ENCODE measurements at regions not wholly inside any gene's neighbourhood (a gene's known extent, or its start where the extent isn't known, plus 50 kb on each side); places are given as distances from the start of the nearest gene placed in this dataset.

DNA sequence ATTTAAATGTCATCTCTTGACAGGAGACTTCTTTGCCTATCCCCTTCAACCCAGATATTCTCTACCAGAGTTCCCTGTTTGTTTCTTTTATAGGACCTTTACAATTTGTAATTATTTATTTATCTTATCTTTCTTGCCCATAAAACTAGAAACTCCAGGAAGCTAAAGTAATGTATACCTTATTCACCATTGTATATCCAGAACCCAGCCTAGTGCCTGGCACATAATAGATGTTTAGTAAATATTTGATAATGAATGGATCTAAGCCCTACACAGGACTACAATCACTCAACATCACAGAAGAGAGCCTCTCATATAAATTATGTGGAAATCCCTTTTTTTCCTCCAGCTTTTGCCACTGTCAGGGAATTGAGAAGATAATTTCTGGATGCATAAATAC lies 125.6 kb upstream of the CNOT2 start:
- Histone ChIP-seq H3K27ac (ENCODE audit: low read length, poor library complexity, severe bottlenecking) (no peak overlapping the region), H3K79me1 (replicated peaks; ENCODE audit: low read length, poor library complexity, severe bottlenecking) (no peaks in the 10 kb centered on the region), H3K14ac (ENCODE audit: low read length in 2 of 2) (no peak overlapping the region), H2AFZ (ENCODE audit: low read depth, low read length) (no peak overlapping the region), H3K4ac (ENCODE audit: low read depth in 1 of 2, low read length in 2 of 2) (no peak overlapping the region), H3K23ac (ENCODE audit: low read length in 2 of 2) (no peak overlapping the region), H2BK5ac (ENCODE audit: low read depth, low read length, poor library complexity, severe bottlenecking) (no peak overlapping the region), H2AK5ac (ENCODE audit: low read length, severe bottlenecking) (no peak overlapping the region), H3K4me3 (ENCODE audit: insufficient read depth in 1 of 2, low read depth in 1 of 2, low read length in 2 of 2) (no peak overlapping the region), H3K36me3 (ENCODE audit: control insufficient read depth in 1 of 2, insufficient read depth in 2 of 2, low read depth in 1 of 2, low read length in 2 of 2) (no peaks in the 10 kb centered on the region), H2BK120ac (ENCODE audit: low read depth, low read length) (no peak overlapping the region), H3K4me2 (ENCODE audit: low read length, poor library complexity, severe bottlenecking) (no peak overlapping the region), H4K8ac (ENCODE audit: low read length) (no peak overlapping the region), H3K4me1 (ENCODE audit: control insufficient read depth, insufficient read depth, low read depth, low read length) (no peaks in the 10 kb centered on the region), H3K9ac (ENCODE audit: low read length) (no peak overlapping the region), H3K27me3 (ENCODE audit: control insufficient read depth in 1 of 2, insufficient read depth in 1 of 2, low read length in 2 of 2) (no peaks in the 10 kb centered on the region), H4K91ac (ENCODE audit: low read length) (no peak overlapping the region), H2BK12ac (ENCODE audit: low read length in 2 of 2) (no peak overlapping the region), H3K9me3 (ENCODE audit: control insufficient read depth, low read length) (peaks cover 5% of the 10 kb centered on the region), H3K18ac (ENCODE audit: low read depth in 1 of 2, low read length in 2 of 2) (no peak overlapping the region), H2BK15ac (ENCODE audit: low read depth, poor library complexity, severe bottlenecking) (no peak overlapping the region)
- no peak for DNase-seq

DNA sequence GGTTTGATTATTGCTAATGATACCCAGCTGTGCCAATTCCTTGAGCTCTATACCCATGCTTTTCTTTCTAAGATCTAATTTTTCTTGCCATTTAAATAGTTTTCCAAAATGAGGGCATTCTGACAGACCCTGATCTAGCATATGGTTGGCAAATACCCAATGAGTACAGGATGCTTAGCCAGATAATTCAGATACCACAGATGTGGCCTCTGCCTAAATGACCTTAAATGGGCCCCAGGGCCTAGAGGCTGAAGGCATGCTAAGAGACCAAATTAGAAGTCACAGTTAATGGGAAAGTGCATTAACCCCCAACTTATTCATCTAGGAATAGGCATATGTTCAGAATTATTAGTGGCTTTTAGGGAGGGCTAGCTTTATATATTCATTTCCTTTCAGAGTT lies 122.3 kb upstream of the CNOT2 start:
- Histone ChIP-seq H3K14ac (ENCODE audit: low read length in 2 of 2) (no peak overlapping the region), H3K18ac (ENCODE audit: low read depth in 1 of 2, low read length in 2 of 2) (no peak overlapping the region), H2BK12ac (ENCODE audit: low read length in 2 of 2) (no peak overlapping the region), H3K9me3 (ENCODE audit: control insufficient read depth, low read length) (no peaks in the 10 kb centered on the region), H4K8ac (ENCODE audit: low read length) (no peak overlapping the region), H3K9ac (ENCODE audit: low read length) (no peak overlapping the region), H3K27me3 (ENCODE audit: control insufficient read depth in 1 of 2, insufficient read depth in 1 of 2, low read length in 2 of 2) (no peaks in the 10 kb centered on the region), H3K23ac (ENCODE audit: low read length in 2 of 2) (no peak overlapping the region), H3K4me3 (ENCODE audit: insufficient read depth in 1 of 2, low read depth in 1 of 2, low read length in 2 of 2) (no peak overlapping the region), H3K27ac (ENCODE audit: low read length, poor library complexity, severe bottlenecking) (no peak overlapping the region), H2BK120ac (ENCODE audit: low read depth, low read length) (no peak overlapping the region), H2BK5ac (ENCODE audit: low read depth, low read length, poor library complexity, severe bottlenecking) (no peak overlapping the region), H3K4me1 (ENCODE audit: control insufficient read depth, insufficient read depth, low read depth, low read length) (no peaks in the 10 kb centered on the region), H3K36me3 (ENCODE audit: control insufficient read depth in 1 of 2, insufficient read depth in 2 of 2, low read depth in 1 of 2, low read length in 2 of 2) (no peaks in the 10 kb centered on the region), H3K79me1 (replicated peaks; ENCODE audit: low read length, poor library complexity, severe bottlenecking) (no peaks in the 10 kb centered on the region), H2AK5ac (ENCODE audit: low read length, severe bottlenecking) (no peak overlapping the region), H2BK15ac (ENCODE audit: low read depth, poor library complexity, severe bottlenecking) (no peak overlapping the region), H2AFZ (ENCODE audit: low read depth, low read length) (no peak overlapping the region), H4K91ac (ENCODE audit: low read length) (no peak overlapping the region), H3K4me2 (ENCODE audit: low read length, poor library complexity, severe bottlenecking) (no peak overlapping the region), H3K4ac (ENCODE audit: low read depth in 1 of 2, low read length in 2 of 2) (no peak overlapping the region)
- no peak for DNase-seq

DNA sequence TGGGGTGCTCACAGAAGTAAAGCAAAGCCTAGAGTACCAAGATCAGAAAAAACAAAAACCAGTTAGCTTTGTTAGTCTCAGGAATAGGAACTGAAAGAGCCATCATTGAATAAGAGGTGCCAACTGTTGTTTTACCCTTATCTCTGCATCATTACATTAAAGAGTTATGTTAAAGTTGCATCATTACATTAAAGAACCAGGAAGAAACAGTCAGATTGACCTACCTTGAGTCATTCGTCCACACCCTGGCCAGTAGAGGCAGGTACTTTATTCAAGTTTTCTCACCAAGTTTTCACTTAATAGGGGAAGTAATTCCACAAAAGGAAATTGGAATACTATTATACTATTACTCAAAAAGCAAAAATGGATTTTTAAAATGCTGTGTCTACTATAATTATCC lies 121.7 kb upstream of the CNOT2 start:
- H3K27ac ChIP-seq (ENCODE audit: low read length, poor library complexity, severe bottlenecking) = no peak overlapping the region
- H4K8ac ChIP-seq (ENCODE audit: low read length) = no peak overlapping the region
- no peaks in the 10 kb centered on the region for H3K4me1 ChIP-seq (ENCODE audit: control insufficient read depth, insufficient read depth, low read depth, low read length)
- no peak overlapping the region for H2AK5ac ChIP-seq (ENCODE audit: low read length, severe bottlenecking)
- no peak overlapping the region for H3K4ac ChIP-seq (ENCODE audit: low read depth in 1 of 2, low read length in 2 of 2)
- WGBS = no CpG with 5 or more reads among the region's 1 CpG
- H4K91ac ChIP-seq (ENCODE audit: low read length) = no peak overlapping the region
- H3K36me3 ChIP-seq (ENCODE audit: control insufficient read depth in 1 of 2, insufficient read depth in 2 of 2, low read depth in 1 of 2, low read length in 2 of 2) = no peaks in the 10 kb centered on the region
- no peak overlapping the region for H2BK5ac ChIP-seq (ENCODE audit: low read depth, low read length, poor library complexity, severe bottlenecking)
- no peak overlapping the region for H3K23ac ChIP-seq (ENCODE audit: low read length in 2 of 2)
- no peak for DNase-seq
- no peaks in the 10 kb centered on the region for H3K9me3 ChIP-seq (ENCODE audit: control insufficient read depth, low read length)
- H3K27me3 ChIP-seq (ENCODE audit: control insufficient read depth in 1 of 2, insufficient read depth in 1 of 2, low read length in 2 of 2) = no peaks in the 10 kb centered on the region
- no peak overlapping the region for H3K18ac ChIP-seq (ENCODE audit: low read depth in 1 of 2, low read length in 2 of 2)
- H3K14ac ChIP-seq (ENCODE audit: low read length in 2 of 2) = no peak overlapping the region
- H3K79me1 ChIP-seq (replicated peaks; ENCODE audit: low read length, poor library complexity, severe bottlenecking) = no peaks in the 10 kb centered on the region
- no peak overlapping the region for H3K4me3 ChIP-seq (ENCODE audit: insufficient read depth in 1 of 2, low read depth in 1 of 2, low read length in 2 of 2)
- H2BK120ac ChIP-seq (ENCODE audit: low read depth, low read length) = no peak overlapping the region
- H2BK15ac ChIP-seq (ENCODE audit: low read depth, poor library complexity, severe bottlenecking) = no peak overlapping the region
- H2BK12ac ChIP-seq (ENCODE audit: low read length in 2 of 2) = no peak overlapping the region
- H2AFZ ChIP-seq (ENCODE audit: low read depth, low read length) = no peak overlapping the region
- H3K9ac ChIP-seq (ENCODE audit: low read length) = no peak overlapping the region
- H3K4me2 ChIP-seq (ENCODE audit: low read length, poor library complexity, severe bottlenecking) = no peak overlapping the region

DNA sequence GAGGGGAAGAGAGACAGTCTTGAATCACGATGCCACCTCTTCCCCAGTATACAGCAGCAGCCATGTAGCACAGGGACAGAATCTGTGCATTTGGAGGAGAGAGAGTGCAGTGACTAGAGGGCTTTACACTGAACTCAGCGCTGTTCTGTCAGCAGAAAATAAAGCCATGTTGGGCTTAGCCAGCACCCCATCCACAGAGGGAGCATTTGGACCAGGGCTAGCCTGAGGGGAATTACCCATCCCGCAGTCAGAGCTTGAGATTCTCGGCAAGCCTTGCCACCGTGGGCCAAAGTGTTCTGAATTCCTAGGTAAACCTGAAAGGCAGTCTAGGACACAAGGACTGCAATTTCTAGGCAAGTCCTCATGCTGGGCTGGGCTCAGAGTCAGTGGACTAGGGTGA lies 120.4 kb upstream of the CNOT2 start:
- H2BK120ac ChIP-seq (ENCODE audit: low read depth, low read length) = no peak overlapping the region
- no peaks in the 10 kb centered on the region for H3K9me3 ChIP-seq (ENCODE audit: control insufficient read depth, low read length)
- 78% methylated on average over 5 of the region's 5 CpGs for WGBS
- no peak overlapping the region for H3K18ac ChIP-seq (ENCODE audit: low read depth in 1 of 2, low read length in 2 of 2)
- no peaks in the 10 kb centered on the region for H3K79me1 ChIP-seq (replicated peaks; ENCODE audit: low read length, poor library complexity, severe bottlenecking)
- H3K14ac ChIP-seq (ENCODE audit: low read length in 2 of 2) = no peak overlapping the region
- no peak overlapping the region for H3K4me3 ChIP-seq (ENCODE audit: insufficient read depth in 1 of 2, low read depth in 1 of 2, low read length in 2 of 2)
- no peak overlapping the region for H2BK12ac ChIP-seq (ENCODE audit: low read length in 2 of 2)
- H3K36me3 ChIP-seq (ENCODE audit: control insufficient read depth in 1 of 2, insufficient read depth in 2 of 2, low read depth in 1 of 2, low read length in 2 of 2) = no peaks in the 10 kb centered on the region
- no peak overlapping the region for H4K91ac ChIP-seq (ENCODE audit: low read length)
- H2AFZ ChIP-seq (ENCODE audit: low read depth, low read length) = no peak overlapping the region
- no peaks in the 10 kb centered on the region for H3K27me3 ChIP-seq (ENCODE audit: control insufficient read depth in 1 of 2, insufficient read depth in 1 of 2, low read length in 2 of 2)
- H3K4ac ChIP-seq (ENCODE audit: low read depth in 1 of 2, low read length in 2 of 2) = no peak overlapping the region
- H2BK5ac ChIP-seq (ENCODE audit: low read depth, low read length, poor library complexity, severe bottlenecking) = no peak overlapping the region
- no peak overlapping the region for H2AK5ac ChIP-seq (ENCODE audit: low read length, severe bottlenecking)
- no peak overlapping the region for H3K9ac ChIP-seq (ENCODE audit: low read length)
- H3K27ac ChIP-seq (ENCODE audit: low read length, poor library complexity, severe bottlenecking) = no peak overlapping the region
- H2BK15ac ChIP-seq (ENCODE audit: low read depth, poor library complexity, severe bottlenecking) = no peak overlapping the region
- H4K8ac ChIP-seq (ENCODE audit: low read length) = no peak overlapping the region
- H3K23ac ChIP-seq (ENCODE audit: low read length in 2 of 2) = no peak overlapping the region
- no peak for DNase-seq
- H3K4me1 ChIP-seq (ENCODE audit: control insufficient read depth, insufficient read depth, low read depth, low read length) = no peaks in the 10 kb centered on the region
- H3K4me2 ChIP-seq (ENCODE audit: low read length, poor library complexity, severe bottlenecking) = no peak overlapping the region

All from mesenchymal stem cell (in vitro differentiated cells and primary cell).